H1 (cell line): ENCODE measurements at regions not wholly inside any gene's neighbourhood (a gene's known extent, or its start where the extent isn't known, plus 50 kb on each side); places are given as distances from the start of the nearest gene placed in this dataset.

Source experiments
- JUN ChIP-seq: IDR thresholded peaks from 2 replicates; pipeline ENCODE4 v1.6.1; 2011; ENCODE audit warnings: low read depth, mild to moderate bottlenecking, improper control_type of control experiment, low read length
- KDM1A ChIP-seq: fragments of 200-600, 300-600 bp; sonication (generic); IDR thresholded peaks from 2 replicates; pipeline ENCODE4 v1.7.1; 2016; ENCODE audit warnings: mild to moderate bottlenecking, low read length, borderline replicate concordance
- PHF8 ChIP-seq: fragments of 200-600 bp; sonication (generic); conservative IDR thresholded peaks from 2 replicates; pipeline ENCODE4 v1.7.1; 2012; ENCODE audit warnings: low read depth, mild to moderate bottlenecking, inconsistent platforms, low read length, moderate library complexity
- SUZ12 ChIP-seq: fragments of 200-600 bp; sonication (generic); IDR thresholded peaks from 2 replicates; pipeline ENCODE4 v1.6.1; 2012; ENCODE audit warnings: mild to moderate bottlenecking, inconsistent platforms, low read length, moderate library complexity, mixed read lengths
- TAF7 ChIP-seq: optimal IDR thresholded peaks from 2 replicates; pipeline ENCODE3; 2011; ENCODE audit warnings: low read depth, mild to moderate bottlenecking, inconsistent platforms, low read length, moderate library complexity, borderline replicate concordance
- USF2 ChIP-seq: IDR thresholded peaks from 2 replicates; pipeline ENCODE4 v1.6.1; 2011; ENCODE audit warnings: low read length, improper control_type of control experiment

- TF ChIP-seq USF2 (no peak), PHF8 (no peak), TAF7 (no peak), JUN (no peak), KDM1A (no peak), SUZ12 (no peak)
Observed at GRCh38 chr21:27525780-27526179, 558.9 kb upstream of the ADAMTS5 start (continued).
